GDM1 (cell line): ENCODE measurements at regions not wholly inside any gene's neighbourhood (a gene's known extent, or its start where the extent isn't known, plus 50 kb on each side); places are given as distances from the start of the nearest gene placed in this dataset.

Experiments used
- DNase-seq: peaks from one replicate; lab custom pipeline; 2025; lab: John Stamatoyannopoulos, UW

DNA sequence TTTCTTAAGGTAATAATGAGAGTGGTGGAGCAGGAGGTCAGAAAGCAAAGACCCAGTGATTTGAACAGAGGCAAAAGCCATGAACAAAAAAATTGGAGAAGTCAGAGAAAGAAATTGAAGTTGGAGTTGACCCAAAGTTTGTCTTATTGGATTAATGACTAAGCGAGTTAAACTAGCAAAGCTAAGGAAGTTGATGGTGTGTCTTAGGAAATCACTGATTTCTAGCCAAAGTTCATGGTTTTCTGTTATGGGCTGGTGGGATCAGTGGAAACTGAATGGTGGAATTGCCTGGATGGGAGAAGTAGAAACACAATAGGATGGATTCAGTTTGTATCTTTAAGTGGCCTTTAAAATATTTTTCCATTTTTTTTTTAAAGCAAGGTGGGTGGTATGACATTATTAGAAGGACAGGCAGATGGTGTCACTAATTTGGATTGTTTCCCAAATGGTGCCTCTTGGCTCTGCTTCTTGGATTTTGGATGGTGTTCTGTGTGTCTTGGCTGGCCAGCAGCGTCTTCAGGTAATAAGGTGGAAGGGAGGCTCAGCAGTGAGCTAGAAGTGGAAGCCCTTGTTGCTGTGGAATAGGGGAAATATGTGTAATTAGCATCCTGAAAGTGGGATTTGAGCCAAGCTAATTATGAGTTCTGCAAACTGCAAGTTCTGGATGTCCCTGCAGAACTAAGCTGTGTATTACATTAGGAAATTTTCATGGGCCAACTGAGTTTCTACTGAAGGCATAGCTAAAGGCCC lies 302.9 kb downstream of the LMO7 start:
- no peak for DNase-seq

DNA sequence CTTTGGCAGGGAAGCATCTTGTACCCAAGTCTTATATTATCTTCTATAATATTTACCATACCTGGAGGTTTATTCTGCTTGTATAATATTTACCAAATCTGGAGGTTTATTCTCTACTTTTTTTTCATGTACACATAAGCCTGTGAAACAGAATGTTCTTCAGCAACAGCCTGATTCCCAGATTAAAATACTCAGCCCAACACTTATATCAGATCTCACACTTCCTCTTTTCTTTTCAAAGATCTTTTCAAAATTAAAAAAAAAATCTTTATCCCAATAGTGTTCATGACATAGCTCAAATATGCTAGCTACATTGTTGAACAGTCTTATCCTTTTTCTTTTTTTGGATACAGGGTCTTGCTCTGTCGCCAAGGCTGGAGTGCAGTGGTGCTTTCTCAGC lies 300.7 kb downstream of the LMO7 start:
- no peak for DNase-seq

DNA sequence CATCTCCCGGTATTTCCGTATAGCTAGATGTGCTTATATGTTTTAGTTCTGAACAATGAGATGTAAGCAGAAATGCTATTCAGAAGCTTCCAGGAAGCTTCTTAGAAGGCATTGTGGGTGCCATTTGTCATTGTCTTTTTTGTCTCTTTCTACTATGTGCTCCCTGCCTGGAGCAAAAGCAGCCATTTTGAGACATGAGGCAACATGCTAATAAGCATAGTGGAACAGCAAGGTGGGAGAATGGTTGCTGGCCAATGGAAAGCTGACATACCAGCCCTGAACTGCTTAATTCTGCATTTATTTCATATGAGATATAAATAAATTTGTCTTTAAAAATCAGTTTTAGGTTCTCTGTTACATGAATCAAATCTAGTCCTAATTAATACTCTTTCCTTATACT lies 299.7 kb downstream of the LMO7 start:
- no peak for DNase-seq

DNA sequence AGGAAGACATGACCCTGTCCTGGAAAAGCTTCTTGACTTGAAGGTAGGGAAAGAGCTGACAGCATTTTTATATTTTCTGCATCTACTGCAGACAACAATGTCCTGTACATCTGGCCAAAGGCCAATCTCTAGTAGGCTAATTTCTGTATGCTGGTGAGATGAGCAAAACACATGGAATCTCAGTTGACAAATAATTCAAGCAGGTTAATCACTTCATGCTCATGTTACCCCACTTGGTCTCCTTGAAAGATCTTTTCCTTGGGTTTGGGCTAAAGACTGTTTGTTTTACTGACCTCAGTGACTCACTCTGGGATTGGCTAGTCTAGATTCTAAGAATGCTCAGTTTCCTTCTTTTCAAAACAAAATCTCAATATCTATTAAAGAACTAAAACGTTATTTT lies 298.8 kb downstream of the LMO7 start:
- no peak for DNase-seq

DNA sequence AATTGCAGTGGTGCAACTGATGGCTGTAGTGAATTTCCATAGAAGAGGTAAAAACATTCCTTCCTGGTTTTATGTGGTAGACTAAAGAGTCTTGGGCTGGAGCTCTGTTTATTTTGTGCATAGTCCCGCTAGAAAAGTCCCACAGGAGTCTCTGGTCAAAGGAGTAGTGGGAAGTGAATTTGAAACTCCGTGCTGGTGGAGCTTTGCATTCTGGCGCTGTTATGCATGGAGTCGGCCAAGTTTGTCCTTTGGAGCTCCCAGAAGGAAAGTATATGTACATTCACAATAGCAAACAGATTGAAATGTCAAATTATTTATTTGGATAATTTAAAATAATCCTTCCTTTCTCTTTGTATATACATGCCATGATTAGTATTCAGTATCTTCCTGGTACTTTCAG lies 296.5 kb downstream of the LMO7 start:
- DNase-seq: no peak

DNA sequence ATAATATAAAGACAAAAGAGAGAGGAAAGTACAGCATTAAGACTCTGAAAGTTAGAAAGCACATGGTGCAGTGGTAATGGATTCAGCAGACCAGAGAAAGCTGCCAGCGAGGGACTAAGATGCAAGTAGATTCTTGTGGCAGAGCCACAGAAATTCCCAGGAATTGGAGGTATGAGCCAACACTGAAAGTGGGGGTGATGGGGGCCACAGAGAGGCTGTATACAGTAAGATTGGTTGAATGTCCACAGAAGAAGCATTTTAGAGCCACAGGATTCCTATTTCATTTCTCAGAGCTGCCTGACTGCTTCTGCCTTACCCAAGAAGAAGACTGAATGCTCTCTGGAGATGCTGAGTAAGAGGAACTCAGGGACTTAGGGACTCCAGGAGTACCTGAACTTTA lies 295.0 kb downstream of the LMO7 start:
- DNase-seq: no peak

DNA sequence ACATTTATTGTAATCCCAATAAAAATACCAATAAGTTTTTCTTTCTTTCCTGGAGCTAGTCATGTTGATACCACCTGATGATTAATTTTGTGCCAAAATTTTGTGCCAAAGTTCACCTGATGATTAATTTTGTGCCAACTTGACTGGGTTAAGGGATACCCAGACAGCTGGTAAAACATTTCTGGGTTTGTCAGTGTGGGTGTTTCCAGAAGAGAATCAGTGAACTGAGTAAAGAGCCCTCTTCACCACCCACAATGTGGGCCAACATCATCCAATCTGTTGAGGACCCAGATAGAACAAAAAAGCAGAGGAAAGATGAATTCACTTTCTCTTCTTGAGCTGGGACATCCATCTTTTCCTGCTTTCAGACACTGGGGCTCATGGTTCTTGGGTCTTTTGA lies 292.9 kb downstream of the LMO7 start:
- DNase-seq: no peak

DNA sequence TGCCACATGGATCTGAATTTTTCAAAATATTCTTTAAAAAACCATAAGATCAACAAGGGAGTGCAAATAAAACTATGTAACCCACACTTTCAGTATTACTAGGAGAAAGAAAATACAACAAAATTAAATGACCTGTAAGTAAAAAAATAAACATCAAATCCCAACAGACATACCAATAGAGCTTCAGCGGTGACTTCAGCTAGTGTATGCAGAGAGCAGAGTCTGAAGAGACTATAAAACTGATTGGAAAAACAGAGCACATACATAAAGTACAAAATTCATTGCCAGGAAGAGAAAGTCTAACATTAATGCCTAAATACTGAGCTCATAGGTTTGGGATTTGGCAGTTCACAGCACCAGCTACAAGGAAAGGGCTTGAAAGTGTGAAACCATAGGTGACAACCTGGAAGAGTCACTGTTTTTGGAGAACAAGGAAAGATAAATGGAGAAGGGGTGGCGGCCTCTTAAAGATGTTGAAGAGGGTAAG lies 291.1 kb downstream of the LMO7 start:
- DNase-seq: no peak

DNA sequence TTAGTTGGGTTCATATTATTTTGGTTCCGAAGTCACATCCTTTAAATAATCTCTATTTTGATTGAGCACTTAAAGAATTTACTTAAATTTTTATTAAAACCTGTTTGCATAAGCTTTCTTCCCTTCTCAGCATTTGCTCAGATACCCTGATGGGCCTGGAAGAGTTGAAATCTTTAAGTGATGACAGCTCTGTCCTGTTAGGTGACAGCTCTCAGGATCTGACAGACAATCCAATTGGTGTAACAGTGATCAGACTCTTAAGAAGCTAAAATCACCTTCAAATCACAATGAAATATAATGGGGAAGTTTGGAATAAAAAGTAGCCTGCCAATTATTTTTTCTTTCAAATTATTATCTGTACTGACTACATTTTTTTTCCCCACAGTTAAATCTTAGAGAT lies 284.4 kb downstream of the LMO7 start:
- DNase-seq: no peak

DNA sequence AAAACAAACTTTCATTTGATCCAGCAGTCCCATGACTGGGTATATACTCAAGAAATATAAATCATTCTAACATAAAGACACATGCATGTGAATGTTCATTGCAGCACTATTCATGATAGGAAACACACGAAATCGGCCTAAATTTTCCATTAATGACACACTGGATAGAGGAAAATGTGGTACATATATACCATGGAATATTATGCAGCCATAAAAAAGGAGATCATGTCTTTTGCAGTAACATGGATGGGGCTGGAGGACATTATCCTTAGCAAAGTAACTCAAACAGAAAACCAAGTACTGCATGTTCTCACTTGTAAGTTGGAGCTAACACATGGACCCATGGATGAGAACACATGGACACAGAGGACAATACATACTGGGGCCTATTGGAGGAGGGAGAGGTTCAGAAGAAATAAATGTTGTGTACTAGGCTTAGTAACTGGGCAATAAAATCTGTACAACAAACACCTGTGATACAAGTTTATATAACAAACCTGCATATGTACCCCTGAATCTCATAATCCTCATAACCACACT lies 283.6 kb downstream of the LMO7 start:
- DNase-seq: no peak

DNA sequence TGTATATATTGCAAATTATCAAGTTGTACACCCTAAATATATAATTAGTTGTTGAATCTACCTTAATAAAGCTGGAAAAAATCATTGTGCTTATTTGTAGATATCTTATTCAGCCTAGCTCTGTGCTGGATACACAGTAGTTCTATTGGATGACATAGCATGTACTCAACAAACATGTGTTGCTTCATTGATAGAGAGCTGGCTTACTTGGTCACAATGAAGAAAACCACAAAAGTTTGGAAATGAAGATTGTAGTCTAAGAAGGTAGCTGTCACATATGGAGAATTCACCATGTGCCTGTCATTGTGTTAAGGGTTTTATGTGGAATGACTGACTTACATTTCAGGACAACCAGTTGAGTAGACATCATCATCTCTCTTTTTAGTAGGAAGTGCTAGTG lies 278.9 kb downstream of the LMO7 start:
- no peak for DNase-seq

DNA sequence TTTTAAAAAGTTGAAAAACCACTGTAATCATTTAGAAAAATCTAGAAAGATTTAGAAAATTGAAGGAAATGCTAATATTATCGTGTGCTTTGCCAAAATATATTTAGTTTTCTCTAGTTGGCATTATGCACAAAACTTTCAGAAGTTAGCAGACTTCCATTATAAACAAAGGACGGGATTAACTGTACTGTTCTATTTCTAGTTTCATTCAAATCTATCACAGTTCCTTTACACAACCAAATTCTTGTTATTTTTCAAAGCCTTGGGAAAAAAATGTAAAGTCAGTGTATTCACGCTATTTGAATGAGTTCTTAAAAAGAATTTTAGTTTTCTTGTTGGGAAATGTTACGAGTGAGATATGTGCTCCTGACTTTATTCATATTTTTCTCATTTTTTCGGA lies 277.8 kb downstream of the LMO7 start:
- DNase-seq: no peak

DNA sequence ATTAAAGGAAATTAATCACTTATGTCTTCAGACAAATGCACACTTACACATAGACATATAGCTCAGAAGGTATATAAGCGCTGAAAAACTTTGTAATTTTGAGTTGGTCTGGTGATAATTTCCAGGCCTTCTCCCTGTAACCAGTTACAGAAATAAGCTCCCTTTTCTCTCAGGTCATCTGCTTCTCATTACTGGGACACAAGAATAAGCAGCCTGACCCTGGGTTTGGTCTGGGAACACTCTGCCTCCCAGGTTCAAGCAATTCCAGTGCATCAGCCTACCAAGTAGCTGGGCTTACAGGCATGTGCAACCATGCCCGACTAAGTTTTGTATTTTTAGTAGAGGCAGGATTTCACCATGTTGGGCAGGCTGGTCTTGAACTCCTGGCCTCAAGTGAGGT lies 274.5 kb downstream of the LMO7 start:
- DNase-seq: no peak
